ENCODE measurements at regions not wholly inside any gene's neighbourhood (a gene's known extent, or its start where the extent isn't known, plus 50 kb on each side); places are given as distances from the start of the nearest gene placed in this dataset.
A peak's percentile ranks its signal among the peaks of the same experiment; 100 is the strongest.

GRCh38 chr18:33517950-33518349 is 60.1 kb upstream of the ASXL3 start:
- DNase-seq = no peak

GRCh38 chr18:33513027-33513426 is 65.0 kb upstream of the ASXL3 start:
- DNase-seq = no peak

GRCh38 chr18:33507019-33507418 is 66.5 kb upstream of the CCDC178 start:
- DNase-seq = no peak

GRCh38 chr18:33505798-33506197 is 65.3 kb upstream of the CCDC178 start:
- DNase-seq = no peak

- no peak for DNase-seq
These were observed 64.8 kb upstream of the CCDC178 start for GRCh38 chr18:33505297-33505696.

- DNase-seq = peak; percentile 8
These were observed 54.8 kb upstream of the CCDC178 start for GRCh38 chr18:33495278-33495677.
